Heart right ventricle (tissue), 16 donors: ENCODE measurements at regions not wholly inside any gene's neighbourhood (a gene's known extent, or its start where the extent isn't known, plus 50 kb on each side); places are given as distances from the start of the nearest gene placed in this dataset.

Experiments used
- ATAC-seq, 8 donors: fragments of 200-7000 bp; cut with Tn5 transposase; one replicate each; pipeline ENCODE4 v1.9.1; 2020; ENCODE audit warnings: mild to moderate bottlenecking in 8 of 8, moderate library complexity in 8 of 8, moderate number of reproducible peaks in 1 of 8
- DNase-seq, 2 donors: peaks; one replicate each; pipeline ENCODE4 v3.0.0-alpha.2; 2020
- H3K27ac ChIP-seq, 10 donors: fragments of 200-600 bp; sonication (generic) in 2 of 10; one replicate each; pipeline versions ENCODE4 v1.5.0 to v1.8.0; 2020 to 2022; ENCODE audit warnings: mild to moderate bottlenecking in 3 of 10
- H3K27me3 ChIP-seq, 7 donors: fragments of 200-600 bp; one replicate each; pipeline ENCODE4 v1.8.0; 2021 to 2022; ENCODE audit warnings: mild to moderate bottlenecking in 2 of 7
- H3K36me3 ChIP-seq, 9 donors: fragments of 200-600 bp; sonication (generic) in 1 of 9; one replicate each; pipeline versions ENCODE4 v1.5.0 to v1.8.0; 2020 to 2022; ENCODE audit warnings: mild to moderate bottlenecking in 2 of 9
- H3K4me1 ChIP-seq, 9 donors: fragments of 200-600 bp; sonication (generic) in 1 of 9; one replicate each; pipeline versions ENCODE4 v1.5.0 to v1.8.0; 2020 to 2022; ENCODE audit warnings: mild to moderate bottlenecking in 4 of 9
- H3K4me3 ChIP-seq, 10 donors: fragments of 200-600 bp; sonication (generic) in 2 of 10; one replicate each; pipeline versions ENCODE4 v1.5.0 to v1.8.0; 2020 to 2022; ENCODE audit warnings: mild to moderate bottlenecking in 7 of 10, moderate library complexity in 2 of 10
- H3K9me3 ChIP-seq, 11 donors: fragments of 200-600 bp in 10 of 11; sonication (generic) in 2 of 11; one replicate each; pipeline versions ENCODE4 v1.5.0 to v1.8.0; 2013 to 2022; ENCODE audit warnings: mild to moderate bottlenecking in 2 of 11, control low read depth in 1 of 11, moderate library complexity in 1 of 11
- CTCF ChIP-seq, 9 donors: fragments of 200-600 bp; sonication (generic) in 2 of 9; IDR thresholded peaks; one replicate each; pipeline versions ENCODE4 v1.5.0 to v1.8.0; 2021 to 2022; ENCODE audit warnings: antibody characterized with exemption in 9 of 9, mild to moderate bottlenecking in 5 of 9, moderate library complexity in 1 of 9
- WGBS, 2 donors: extraction: QIAGEN DNeasy Blood & Tissue Kit; methylation state at CpG; one replicate each; pipeline ENCODE4 v1.1.7; 2013; ENCODE audit warnings: inconsistent platforms in 1 of 2; 5-methylcytosine and 5-hydroxymethylcytosine counted together
- intact Hi-C, 10 donors: fragments of 100-400 bp; cut with DNase I; formaldehyde crosslinking; loops; one replicate each; pipeline versions ENCODE4 v1.11.1 to v1.14.2; 2022
- donor health status: Arrhythmogenic right ventricular cardiomyopathy.
- donor health status: ischemic (EF 13 %, LVEDD 7.1; RV severe dilation, severe dysfunction).
- donor health status: healthy with polysubstance abuse.
- donor health status: DM: no; HTN: yes; CAD: no.
- donor health status: DM: no; HTN: no; CAD: no.
- donor health status: ischemic (EF 25% LVEDD 6.9; RV normal size, moderate dysfunction).
- donor health status: ischemic (EF 25% LVEDD 5.7; RV mildly dilated, moderate dysfunction).
- donor health status: healthy.
- donor health status: DM: yes; HTN: yes; CAD: no.
- donor health status: Ischemic cardiomyopathy.
- donor health status: ischemic (EF 35%, LVEDD 5.7; RV mildly dilated, moderate dysfunction).
- donor health status: nonischemic (EF 11% LVEDD 7.7; RV severe dilation, severe dysfunction).
- donor health status: DM: yes; HTN: yes; CAD: no.
- donor health status: PGD.
- donor health status: ischemic (EF 29% LVEDD 5.4; RV normal size, mild dysfunction).
- donor health status: nonischemic (EF 23%, LVEDD 6.1; RV moderate dilation, normal function).

- Histone ChIP-seq H3K4me1 (no peaks in the 10 kb centered on the region), H3K27ac (no peak overlapping the region), H3K4me3 (no peak overlapping the region), H3K36me3 (no peaks in the 10 kb centered on the region), H3K27me3 (peaks cover 0 to 13% (median 0%) of the 10 kb centered on the region in 7 donors), H3K9me3 (no peaks in the 10 kb centered on the region)
- intact Hi-C loops = no loop called here
- ATAC-seq = no peak
- 84 to 93% methylated on average over 4 of the region's 4 CpGs for WGBS, 2 donors
- no peak for TF ChIP-seq CTCF (IDR thresholded peaks at IDR 0.05)
- DNase-seq = no peak
Measured at GRCh38 chr3:168473334-168473890, 377.7 kb upstream of the GOLIM4 start.

- H3K9me3 ChIP-seq = no peaks in the 10 kb centered on the region
- TF ChIP-seq CTCF (IDR thresholded peaks at IDR 0.05) = no peak
- ATAC-seq (no peak), DNase-seq (no peak)
- intact Hi-C loops = no loop called here
- peaks cover 0 to 12% (median 0%) of the 10 kb centered on the region in 7 donors for H3K27me3 ChIP-seq
- H3K27ac ChIP-seq = no peak overlapping the region
- H3K4me1 ChIP-seq = no peaks in the 10 kb centered on the region
- H3K4me3 ChIP-seq = no peak overlapping the region
- no peaks in the 10 kb centered on the region for H3K36me3 ChIP-seq
Measured at GRCh38 chr3:168472783-168473182, 377.1 kb upstream of the GOLIM4 start.

GRCh38 chr3:168470380-168470779, 374.7 kb upstream of the GOLIM4 start:
- H3K36me3 ChIP-seq = no peaks in the 10 kb centered on the region
- no peak overlapping the region for H3K4me3 ChIP-seq
- H3K27me3 ChIP-seq = peaks cover 0 to 7% (median 0%) of the 10 kb centered on the region in 7 donors
- H3K4me1 ChIP-seq = no peaks in the 10 kb centered on the region
- TF ChIP-seq CTCF (IDR thresholded peaks at IDR 0.05) = no peak
- H3K27ac ChIP-seq = no peak overlapping the region
- DNase-seq = no peak
- peaks cover 0 to 3% (median 0%) of the 10 kb centered on the region in 11 donors for H3K9me3 ChIP-seq
- intact Hi-C loops = no loop called here
- ATAC-seq = no peak
- WGBS, 2 donors = 69 to 70% methylated on average over 4 of the region's 4 CpGs

GRCh38 chr3:168469436-168469835, 373.7 kb upstream of the GOLIM4 start:
- no peak for TF ChIP-seq CTCF (IDR thresholded peaks at IDR 0.05)
- DNase-seq = no peak
- H3K4me3 ChIP-seq = no peak overlapping the region
- WGBS, 2 donors = 63 to 85% methylated on average over 3 of the region's 3 CpGs
- H3K27me3 ChIP-seq = no peaks in the 10 kb centered on the region
- no peak overlapping the region for H3K27ac ChIP-seq
- intact Hi-C loops = loop anchor here in 5 of 10 donors (5.0 to 10.0 kb wide), 2 partner anchors 255 to 257 kb away; no protein-coding TSS in a partner anchor
- H3K9me3 ChIP-seq = peaks cover 0 to 6% (median 0%) of the 10 kb centered on the region in 11 donors
- no peak for ATAC-seq
- no peaks in the 10 kb centered on the region for H3K36me3 ChIP-seq
- no peaks in the 10 kb centered on the region for H3K4me1 ChIP-seq
